Calu3 (cell line): ENCODE measurements at regions not wholly inside any gene's neighbourhood (a gene's known extent, or its start where the extent isn't known, plus 50 kb on each side); places are given as distances from the start of the nearest gene placed in this dataset.

Experiments
- BruUV-seq: library from RNA; stranded (reverse); fragments of 400-500 nt; replicated peaks from 2 replicates; lab custom pipeline; 2021; lab: Mats Ljungman, UMichigan
- CTCF ChIA-PET: fragments of 300-600 bp; sonication (Branson Sonifier 250); formaldehyde crosslinking; loops from one replicate; lab custom pipeline; 2022; ENCODE audit warnings: antibody characterized with exemption; lab: Charles Lee
- DNase-seq: peaks from one replicate; pipeline ENCODE4 v3.0.0; 2022
- H3K27ac Mint-ChIP-seq: one replicate; pipeline ENCODE4 v1.8.0; 2022; ENCODE audit warnings: mixed read lengths; ENCODE audit not compliant: unreplicated experiment
- H3K27me3 Mint-ChIP-seq: one replicate; pipeline ENCODE4 v1.8.0; 2022; ENCODE audit warnings: mixed read lengths; ENCODE audit not compliant: unreplicated experiment
- H3K36me3 Mint-ChIP-seq: one replicate; pipeline ENCODE4 v1.8.0; 2022; ENCODE audit warnings: mild to moderate bottlenecking, moderate library complexity, mixed read lengths; ENCODE audit not compliant: insufficient read depth, unreplicated experiment
- H3K4me1 Mint-ChIP-seq: one replicate; pipeline ENCODE4 v1.8.0; 2022; ENCODE audit warnings: mild to moderate bottlenecking, low read depth, mixed read lengths; ENCODE audit not compliant: unreplicated experiment
- H3K4me3 Mint-ChIP-seq: one replicate; pipeline ENCODE4 v1.8.0; 2022; ENCODE audit warnings: mild to moderate bottlenecking, low read depth, moderate library complexity, mixed read lengths; ENCODE audit not compliant: unreplicated experiment
- H3K9me3 Mint-ChIP-seq: one replicate; pipeline ENCODE4 v1.8.0; 2022; ENCODE audit warnings: low read depth, mixed read lengths; ENCODE audit not compliant: unreplicated experiment
- CTCF ChIP-seq: fragments of 200-600 bp; IDR thresholded peaks from one replicate; pipeline ENCODE4 v1.8.0; 2022; ENCODE audit warnings: antibody characterized with exemption; ENCODE audit not compliant: unreplicated experiment
- intact Hi-C: fragments of 100-400 bp; cut with micrococcal nuclease; formaldehyde crosslinking; loops from one replicate; pipeline ENCODE4 v1.10.0; 2022; ENCODE audit not compliant: unreplicated experiment

GRCh38 chr6:40792183-40792582, 205.0 kb upstream of the LRFN2 start:
- H3K4me1 Mint-ChIP-seq, result no peaks in the 10 kb centered on the region
- BruUV-seq, result no TSS peak
- H3K27ac Mint-ChIP-seq, result no peak overlapping the region
- no peak overlapping the region for H3K4me3 Mint-ChIP-seq
- no peak for DNase-seq
- no peaks in the 10 kb centered on the region for H3K36me3 Mint-ChIP-seq
- CTCF ChIA-PET, result no interaction called here
- H3K27me3 Mint-ChIP-seq, result peaks cover 73% of the 10 kb centered on the region
- no peak for TF ChIP-seq CTCF
- intact Hi-C loops, result no loop called here
- H3K9me3 Mint-ChIP-seq, result no peaks in the 10 kb centered on the region

GRCh38 chr6:40791004-40791403, 203.8 kb upstream of the LRFN2 start:
- intact Hi-C loops, result no loop called here
- Mint-ChIP-seq H3K9me3 (no peaks in the 10 kb centered on the region), H3K27ac (no peak overlapping the region), H3K4me3 (no peak overlapping the region), H3K4me1 (no peaks in the 10 kb centered on the region), H3K27me3 (peaks cover 64% of the 10 kb centered on the region), H3K36me3 (no peaks in the 10 kb centered on the region)
- DNase-seq, result no peak
- no peak for TF ChIP-seq CTCF
- CTCF ChIA-PET, result no interaction called here
- BruUV-seq, result no TSS peak

GRCh38 chr6:40788661-40789655, 201.8 kb upstream of the LRFN2 start:
- Mint-ChIP-seq H3K4me3 (no peak overlapping the region), H3K9me3 (no peaks in the 10 kb centered on the region), H3K4me1 (no peaks in the 10 kb centered on the region), H3K36me3 (no peaks in the 10 kb centered on the region), H3K27me3 (peaks cover 71% of the 10 kb centered on the region), H3K27ac (no peak overlapping the region)
- no peak for TF ChIP-seq CTCF
- no peak for DNase-seq
- BruUV-seq, result no TSS peak
- intact Hi-C loops, result no loop called here
- CTCF ChIA-PET, result no interaction called here

GRCh38 chr6:40782355-40782754, 195.2 kb upstream of the LRFN2 start:
- Mint-ChIP-seq H3K9me3 (no peaks in the 10 kb centered on the region), H3K4me1 (no peaks in the 10 kb centered on the region), H3K27ac (no peak overlapping the region), H3K27me3 (peaks cover 19% of the 10 kb centered on the region), H3K36me3 (no peaks in the 10 kb centered on the region), H3K4me3 (no peak overlapping the region)
- no peak for TF ChIP-seq CTCF
- CTCF ChIA-PET, result no interaction called here
- no peak for DNase-seq
- BruUV-seq, result no TSS peak
- intact Hi-C loops, result no loop called here
